HEK293T (cell line): ENCODE measurements at regions not wholly inside any gene's neighbourhood (a gene's known extent, or its start where the extent isn't known, plus 50 kb on each side); places are given as distances from the start of the nearest gene placed in this dataset.
"Not testable (repeated sequence)": the region's sequence is repeated elsewhere in the genome, so short reads cannot be mapped to it uniquely, and the experiment has no call there.

ENCODE experiments used
- CTCF ChIA-PET: fragments of 350-600 bp; formaldehyde crosslinking; extraction: SDS; loops from one replicate; lab custom pipeline; 2021; ENCODE audit warnings: antibody characterized with exemption, inconsistent platforms; lab: Yijun Ruan, JAX
- POLR2A ChIA-PET: fragments of 350-600 bp; formaldehyde crosslinking; extraction: SDS; loops from one replicate; lab custom pipeline; 2020; ENCODE audit warnings: antibody characterized with exemption, inconsistent platforms; lab: Yijun Ruan, JAX
- DNase-seq: peaks from one replicate; pipeline ENCODE4 v3.0.0; 2012; ENCODE audit warnings: mixed read lengths; ENCODE audit errors: extremely low spot score
- ARNT ChIP-seq: fragments of 450-650 bp; IDR thresholded peaks from 2 replicates; pipeline ENCODE4 v1.6.1; 2017; ENCODE audit warnings: mild to moderate bottlenecking
- BHLHE40 ChIP-seq: fragments of 450-650 bp; IDR thresholded peaks from 2 replicates; pipeline ENCODE4 v1.6.1; 2016; ENCODE audit warnings: mild to moderate bottlenecking, moderate library complexity, borderline replicate concordance
- CTBP1 ChIP-seq: fragments of 450-650 bp; IDR thresholded peaks from 2 replicates; pipeline ENCODE4 v1.6.1; 2016; ENCODE audit warnings: borderline replicate concordance
- ELF4 ChIP-seq: fragments of 450-650 bp; IDR thresholded peaks from 2 replicates; pipeline ENCODE4 v1.6.1; 2017; ENCODE audit warnings: antibody characterized with exemption
- FOXA1 ChIP-seq: fragments of 450-650 bp; IDR thresholded peaks from 2 replicates; pipeline ENCODE4 v1.6.1; 2016; ENCODE audit warnings: mild to moderate bottlenecking
- FOXK2 ChIP-seq: fragments of 450-650 bp; IDR thresholded peaks from 2 replicates; pipeline ENCODE4 v1.6.1; 2016; ENCODE audit warnings: mild to moderate bottlenecking
- FOXM1 ChIP-seq: fragments of 450-650 bp; IDR thresholded peaks from 2 replicates; pipeline ENCODE4 v1.6.1; 2017; ENCODE audit warnings: mild to moderate bottlenecking, borderline replicate concordance
- HDGF ChIP-seq: fragments of 450-650 bp; IDR thresholded peaks from 2 replicates; pipeline ENCODE4 v1.6.1; 2017; ENCODE audit warnings: antibody characterized with exemption, borderline replicate concordance
- L3MBTL2 ChIP-seq: fragments of 450-650 bp; conservative IDR thresholded peaks from 2 replicates; pipeline ENCODE4 v1.6.1; 2016; ENCODE audit warnings: mild to moderate bottlenecking
- LEF1 ChIP-seq: fragments of 450-650 bp; IDR thresholded peaks from 2 replicates; pipeline ENCODE4 v1.6.1; 2017; ENCODE audit warnings: mild to moderate bottlenecking, borderline replicate concordance
- NFRKB ChIP-seq: fragments of 450-650 bp; IDR thresholded peaks from 2 replicates; pipeline ENCODE4 v1.6.1; 2016; ENCODE audit warnings: mild to moderate bottlenecking, moderate library complexity
- PKNOX1 ChIP-seq: fragments of 450-650 bp; IDR thresholded peaks from 2 replicates; pipeline ENCODE4 v1.6.1; 2016
- SP1 ChIP-seq: fragments of 450-650 bp; IDR thresholded peaks from 2 replicates; pipeline ENCODE4 v1.6.1; 2017
- SUZ12 ChIP-seq: fragments of 450-650 bp; IDR thresholded peaks from 2 replicates; pipeline ENCODE4 v1.6.1; 2016; ENCODE audit warnings: mild to moderate bottlenecking
- TARDBP ChIP-seq: fragments of 450-650 bp; IDR thresholded peaks from 2 replicates; pipeline ENCODE4 v1.6.1; 2016
- ZNF384 ChIP-seq: fragments of 450-650 bp; IDR thresholded peaks from 2 replicates; pipeline ENCODE4 v1.6.1; 2016

DNA sequence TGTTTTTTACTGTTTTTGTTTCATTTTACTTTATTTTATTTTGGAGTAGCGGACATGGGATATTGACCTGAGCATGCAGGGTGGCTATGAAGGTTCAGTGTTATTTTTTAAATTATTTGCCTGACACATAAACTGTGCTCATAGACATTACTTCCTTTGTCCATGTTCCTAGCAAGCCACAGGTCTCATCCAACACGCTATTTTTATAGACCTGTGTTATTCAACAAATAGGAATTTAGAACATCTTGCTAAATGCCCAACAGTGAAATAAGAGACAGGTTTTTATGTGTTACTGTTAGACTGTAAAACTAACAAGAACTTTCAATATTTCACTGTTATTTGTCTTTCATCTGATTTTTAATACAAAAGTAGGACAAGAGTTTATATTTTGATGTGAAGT, 756.4 kb downstream of the KCNT2 start:
- ChIA-PET POLR2A (no interaction called here), CTCF (no interaction called here)
- no peak for TF ChIP-seq HDGF
- no peak for TF ChIP-seq TARDBP
- TF ChIP-seq ZNF384, result no peak
- no peak for TF ChIP-seq SUZ12
- no peak for TF ChIP-seq L3MBTL2
- TF ChIP-seq ARNT, result no peak
- TF ChIP-seq ELF4, result no peak
- no peak for TF ChIP-seq FOXK2
- TF ChIP-seq FOXA1, result no peak
- no peak for TF ChIP-seq FOXM1
- TF ChIP-seq LEF1, result no peak
- TF ChIP-seq SP1, result no peak
- TF ChIP-seq BHLHE40, result no peak
- no peak for TF ChIP-seq PKNOX1
- no peak for TF ChIP-seq NFRKB
- no peak for TF ChIP-seq CTBP1
- no peak for DNase-seq

DNA sequence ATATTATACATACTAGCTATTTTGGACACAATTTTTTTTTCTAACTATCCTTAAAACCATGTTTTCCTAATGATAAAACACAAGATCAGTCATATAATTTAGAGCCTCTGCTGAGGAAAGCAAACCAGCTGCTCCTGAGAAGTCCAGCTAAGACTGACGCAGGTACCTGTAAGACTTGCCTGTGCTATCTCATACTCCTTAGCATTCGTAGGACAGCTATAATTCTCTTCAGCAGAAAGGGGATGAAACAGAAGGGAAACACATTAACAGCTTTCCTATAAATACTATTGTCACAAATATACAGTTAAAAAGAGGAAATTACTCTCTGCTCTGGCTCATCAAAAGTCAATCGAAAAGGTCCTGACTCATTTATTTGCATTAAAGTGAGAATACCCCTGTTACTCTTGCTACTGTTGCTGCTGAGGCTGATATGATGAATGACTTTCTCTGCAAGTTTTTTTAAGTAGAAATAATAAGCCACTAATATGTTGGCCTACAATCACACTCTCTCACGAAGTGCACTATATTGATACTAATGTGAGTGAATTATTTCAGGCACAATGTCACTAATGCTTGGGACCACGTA, 757.1 kb downstream of the KCNT2 start:
- DNase-seq, result no peak
- ChIA-PET CTCF (no interaction called here), POLR2A (no interaction called here)
- TF ChIP-seq FOXM1 (no peak), ZNF384 (no peak), FOXK2 (no peak), ELF4 (no peak), PKNOX1 (no peak), NFRKB (no peak), L3MBTL2 (no peak), CTBP1 (no peak), TARDBP (no peak), SUZ12 (no peak), FOXA1 (no peak), ARNT (no peak), HDGF (no peak), BHLHE40 (no peak), SP1 (no peak), LEF1 (no peak)

DNA sequence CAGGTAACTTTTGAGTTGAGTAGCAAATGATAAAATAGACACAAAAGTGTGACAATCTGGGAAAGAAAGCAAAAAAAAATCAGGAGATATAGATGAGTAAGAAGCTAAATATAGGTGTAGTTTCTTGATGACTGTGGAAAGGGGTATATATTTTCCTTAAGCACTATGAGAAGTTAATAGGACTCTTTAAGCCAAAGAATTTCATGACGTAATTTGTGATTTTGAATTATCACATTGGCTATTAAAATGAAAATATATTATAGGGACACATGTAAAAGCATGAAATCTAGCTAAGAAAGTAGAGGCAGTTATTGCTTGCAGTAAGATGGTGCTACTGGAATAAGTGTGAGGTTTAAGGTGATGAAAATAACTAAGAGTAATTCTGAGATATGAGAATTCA, 759.1 kb downstream of the KCNT2 start:
- no peak for DNase-seq
- TF ChIP-seq LEF1 (no peak), ELF4 (no peak), HDGF (no peak), NFRKB (no peak), TARDBP (no peak), BHLHE40 (no peak), L3MBTL2 (no peak), CTBP1 (no peak), PKNOX1 (no peak), FOXM1 (no peak), SP1 (no peak), ZNF384 (no peak), SUZ12 (no peak), FOXK2 (no peak), ARNT (no peak), FOXA1 (no peak)
- CTCF ChIA-PET, result no interaction called here
- POLR2A ChIA-PET, result no interaction called here

DNA sequence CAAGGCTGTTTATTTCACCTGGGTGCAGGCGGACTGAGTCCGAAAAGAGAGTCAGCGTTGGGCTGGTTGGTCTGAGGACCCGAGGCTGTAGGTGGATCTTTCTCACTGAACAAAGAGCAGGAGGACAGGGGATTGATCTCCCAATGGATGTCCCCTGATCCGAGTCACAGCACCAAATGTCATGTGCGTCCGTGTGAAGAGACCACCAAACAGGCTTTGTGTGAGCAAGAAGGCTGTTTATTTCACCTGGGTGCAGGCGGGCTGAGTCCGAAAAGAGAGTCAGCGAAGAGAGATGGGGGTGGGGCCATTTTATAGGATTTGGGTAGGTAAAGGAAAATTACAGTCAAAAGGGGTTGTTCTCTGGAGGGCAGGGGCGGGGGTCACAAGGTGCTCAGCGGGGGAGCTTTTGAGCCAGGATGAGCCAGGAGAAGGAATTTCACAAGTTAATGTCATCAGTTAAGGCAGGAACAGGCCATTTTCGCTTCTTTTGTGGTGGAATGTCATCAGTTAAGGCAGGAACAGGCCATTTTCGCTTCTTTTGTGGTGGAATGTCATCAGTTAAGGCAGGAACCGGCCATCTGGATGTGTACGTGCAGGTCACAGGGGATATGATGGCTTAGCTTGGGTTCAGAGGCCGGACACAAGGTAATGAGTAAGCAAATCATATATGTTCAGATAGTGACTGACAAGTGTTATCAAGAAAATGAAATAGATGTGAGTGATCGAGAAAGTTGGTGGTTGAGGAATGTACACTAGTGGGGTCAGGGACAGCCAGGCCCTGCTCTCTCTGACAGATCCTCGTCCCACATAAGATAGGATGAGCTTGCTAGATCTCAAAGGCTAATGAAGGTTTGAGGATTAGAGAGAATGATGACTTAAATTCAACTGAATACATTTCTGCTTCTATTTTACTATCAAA, 760.0 kb downstream of the KCNT2 start:
- POLR2A ChIA-PET, CTCF ChIA-PET, DNase-seq: not testable (repeated sequence)

DNA sequence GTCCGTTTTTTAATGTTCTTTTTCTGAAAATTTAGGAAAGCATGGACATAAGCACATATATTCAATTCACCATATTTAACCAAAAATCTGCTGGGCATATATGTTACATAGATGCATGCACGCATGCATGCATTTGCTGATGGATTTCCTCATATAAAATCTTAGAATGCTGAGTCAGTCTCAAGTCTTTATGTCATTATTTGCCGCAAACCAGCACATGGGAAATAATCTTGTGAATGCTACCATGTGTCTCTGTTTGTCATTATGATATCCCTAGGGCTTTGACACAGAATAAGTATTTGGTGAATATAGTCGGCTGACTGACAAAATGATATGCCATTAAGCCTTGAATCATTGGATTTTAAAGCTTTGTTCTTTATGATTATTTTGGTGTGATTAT, 776.5 kb downstream of the KCNT2 start:
- no peak for DNase-seq
- no peak for TF ChIP-seq L3MBTL2
- no peak for TF ChIP-seq HDGF
- POLR2A ChIA-PET, result no interaction called here
- CTCF ChIA-PET, result no interaction called here

GRCh38 chr1:195828325-195828724, 779.9 kb downstream of the KCNT2 start:
- TF ChIP-seq SP1 (no peak), NFRKB (no peak), TARDBP (no peak), PKNOX1 (no peak), L3MBTL2 (no peak), BHLHE40 (no peak), HDGF (no peak), FOXA1 (no peak), LEF1 (no peak), CTBP1 (no peak), FOXM1 (no peak), ELF4 (no peak), ZNF384 (no peak), SUZ12 (no peak), FOXK2 (no peak), ARNT (no peak)
- POLR2A ChIA-PET, result no interaction called here
- no peak for DNase-seq
- CTCF ChIA-PET, result no interaction called here
